ENCODE measurements at regions not wholly inside any gene's neighbourhood (a gene's known extent, or its start where the extent isn't known, plus 50 kb on each side); places are given as distances from the start of the nearest gene placed in this dataset.
A peak's percentile ranks its signal among the peaks of the same experiment; 100 is the strongest.
"Not testable (repeated sequence)": the region's sequence is repeated elsewhere in the genome, so short reads cannot be mapped to it uniquely, and the experiment has no call there.

DNA sequence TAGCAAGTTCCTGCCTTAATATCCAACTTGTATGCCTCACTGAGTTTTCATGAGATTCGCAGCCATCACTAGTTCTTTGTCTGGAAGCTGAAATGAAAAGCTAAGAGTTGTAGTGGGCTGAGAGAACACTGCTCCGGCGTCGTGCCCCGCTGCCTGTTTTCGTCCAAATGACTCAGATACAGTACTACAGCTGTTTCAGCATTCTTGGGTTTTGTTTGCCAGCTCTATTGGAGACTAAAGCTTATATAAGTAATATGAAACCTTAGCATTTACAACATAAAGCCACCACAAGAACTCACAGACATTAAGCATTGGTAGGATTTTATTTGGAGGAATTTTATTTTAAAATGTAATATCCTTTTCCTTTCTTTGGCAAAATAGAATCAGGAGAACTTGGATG lies 299.7 kb downstream of the DLEU7 start:
- H3K4me1 ChIP-seq (ENCODE audit: control insufficient read depth in 1 of 2, insufficient read depth in 2 of 2, low read length in 2 of 2): peaks cover 0 to 11% of the 10 kb centered on the region in 2 donors
- ATAC-seq (ENCODE audit: low FRiP score) (no peak), DNase-seq (peak; percentile 43 to 77)
- 7 to 9% methylated on average over 6 of the region's 6 CpGs for WGBS, 2 donors
- intact Hi-C loops (cut with DNase I): no loop called here
- no peak overlapping the region for H3K4me3 ChIP-seq (ENCODE audit: low read length in 2 of 2)
- no peak overlapping the region for H3K27ac ChIP-seq (ENCODE audit: low read depth in 1 of 2, low read length in 2 of 2)
- H3K9me3 ChIP-seq (ENCODE audit: control insufficient read depth, low read length): no peaks in the 10 kb centered on the region
- no peaks in the 10 kb centered on the region for H3K36me3 ChIP-seq (ENCODE audit: control insufficient read depth in 1 of 2, insufficient read depth in 2 of 2, low read length in 1 of 2)
- no peaks in the 10 kb centered on the region for H3K27me3 ChIP-seq (ENCODE audit: control insufficient read depth in 1 of 2, insufficient read depth in 2 of 2, low read length in 1 of 2)

GRCh38 chr13:50544211-50544610 lies 299.3 kb downstream of the DLEU7 start:
- 36 to 47% methylated on average over 3 of the region's 3 CpGs for WGBS, 2 donors
- intact Hi-C loops (cut with DNase I): no loop called here
- H3K36me3 ChIP-seq (ENCODE audit: control insufficient read depth in 1 of 2, insufficient read depth in 2 of 2, low read length in 1 of 2): no peaks in the 10 kb centered on the region
- no peak overlapping the region for H3K4me3 ChIP-seq (ENCODE audit: low read length in 2 of 2)
- peaks cover 0 to 15% of the 10 kb centered on the region in 2 donors for H3K4me1 ChIP-seq (ENCODE audit: control insufficient read depth in 1 of 2, insufficient read depth in 2 of 2, low read length in 2 of 2)
- H3K9me3 ChIP-seq (ENCODE audit: control insufficient read depth, low read length): no peaks in the 10 kb centered on the region
- no peak overlapping the region for H3K27ac ChIP-seq (ENCODE audit: low read depth in 1 of 2, low read length in 2 of 2)
- DNase-seq (no peak), ATAC-seq (ENCODE audit: low FRiP score) (no peak)
- H3K27me3 ChIP-seq (ENCODE audit: control insufficient read depth in 1 of 2, insufficient read depth in 2 of 2, low read length in 1 of 2): no peaks in the 10 kb centered on the region

- WGBS, 2 donors: no CpG with 5 or more reads among the region's 2 CpGs
- H3K27me3 ChIP-seq (ENCODE audit: control insufficient read depth in 1 of 2, insufficient read depth in 2 of 2, low read length in 1 of 2); intact Hi-C loops (cut with DNase I); H3K36me3 ChIP-seq (ENCODE audit: control insufficient read depth in 1 of 2, insufficient read depth in 2 of 2, low read length in 1 of 2); H3K27ac ChIP-seq (ENCODE audit: low read depth in 1 of 2, low read length in 2 of 2); H3K4me3 ChIP-seq (ENCODE audit: low read length in 2 of 2); ATAC-seq (ENCODE audit: low FRiP score); H3K9me3 ChIP-seq (ENCODE audit: control insufficient read depth, low read length); DNase-seq: not testable (repeated sequence)
- peaks cover 0 to 15% of the 10 kb centered on the region in 2 donors for H3K4me1 ChIP-seq (ENCODE audit: control insufficient read depth in 1 of 2, insufficient read depth in 2 of 2, low read length in 2 of 2)
These were observed 296.3 kb downstream of the DLEU7 start for GRCh38 chr13:50547175-50547574.

GRCh38 chr13:50548586-50548985 lies 294.9 kb downstream of the DLEU7 start:
- Histone ChIP-seq H3K36me3 (ENCODE audit: control insufficient read depth in 1 of 2, insufficient read depth in 2 of 2, low read length in 1 of 2) (no peaks in the 10 kb centered on the region), H3K27ac (ENCODE audit: low read depth in 1 of 2, low read length in 2 of 2) (no peak overlapping the region), H3K27me3 (ENCODE audit: control insufficient read depth in 1 of 2, insufficient read depth in 2 of 2, low read length in 1 of 2) (no peaks in the 10 kb centered on the region), H3K9me3 (ENCODE audit: control insufficient read depth, low read length) (no peaks in the 10 kb centered on the region), H3K4me1 (ENCODE audit: control insufficient read depth in 1 of 2, insufficient read depth in 2 of 2, low read length in 2 of 2) (peaks cover 0 to 13% of the 10 kb centered on the region in 2 donors), H3K4me3 (ENCODE audit: low read length in 2 of 2) (no peak overlapping the region)
- intact Hi-C loops (cut with DNase I): no loop called here
- ATAC-seq (ENCODE audit: low FRiP score) (no peak), DNase-seq (no peak)
- 83 to 86% methylated on average over 2 of the region's 2 CpGs for WGBS, 2 donors

GRCh38 chr13:50549221-50549942 lies 294.1 kb downstream of the DLEU7 start:
- H3K36me3 ChIP-seq (ENCODE audit: control insufficient read depth in 1 of 2, insufficient read depth in 2 of 2, low read length in 1 of 2): no peaks in the 10 kb centered on the region
- 23 to 40% methylated on average over 4 of the region's 4 CpGs for WGBS, 2 donors
- ATAC-seq (ENCODE audit: low FRiP score) (peak; percentile 38), DNase-seq (no peak)
- no peaks in the 10 kb centered on the region for H3K27me3 ChIP-seq (ENCODE audit: control insufficient read depth in 1 of 2, insufficient read depth in 2 of 2, low read length in 1 of 2)
- intact Hi-C loops (cut with DNase I): no loop called here
- no peaks in the 10 kb centered on the region for H3K9me3 ChIP-seq (ENCODE audit: control insufficient read depth, low read length)
- H3K27ac ChIP-seq (ENCODE audit: low read depth in 1 of 2, low read length in 2 of 2): no peak overlapping the region
- H3K4me1 ChIP-seq (ENCODE audit: control insufficient read depth in 1 of 2, insufficient read depth in 2 of 2, low read length in 2 of 2): peaks cover 0 to 7% of the 10 kb centered on the region in 2 donors
- no peak overlapping the region for H3K4me3 ChIP-seq (ENCODE audit: low read length in 2 of 2)

DNA sequence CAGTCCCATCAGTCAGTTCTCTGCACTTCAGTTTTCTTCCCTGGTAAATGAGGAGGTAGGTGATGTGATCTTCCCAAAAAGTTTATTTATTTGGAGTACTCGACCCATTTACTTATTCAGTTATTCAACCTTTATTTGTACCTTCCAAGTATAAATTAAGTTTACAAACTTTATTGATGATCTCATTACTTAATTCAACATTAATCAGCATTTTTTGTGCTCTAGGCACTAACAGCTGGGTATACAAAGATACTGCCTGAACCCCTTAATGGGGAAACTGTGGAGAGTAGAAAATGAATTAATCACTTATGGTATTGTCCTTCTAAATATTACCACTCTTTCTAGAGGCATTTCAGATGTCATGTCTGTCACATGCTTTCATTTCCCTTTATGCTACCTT lies 293.3 kb downstream of the DLEU7 start:
- intact Hi-C loops (cut with DNase I): no loop called here
- no peak for ATAC-seq (ENCODE audit: low FRiP score)
- H3K9me3 ChIP-seq (ENCODE audit: control insufficient read depth, low read length): no peaks in the 10 kb centered on the region
- no peak overlapping the region for H3K4me3 ChIP-seq (ENCODE audit: low read length in 2 of 2)
- 96 to 100% methylated on average over 1 of the region's 1 CpG for WGBS, 2 donors
- no peak for DNase-seq
- no peak overlapping the region for H3K27ac ChIP-seq (ENCODE audit: low read depth in 1 of 2, low read length in 2 of 2)
- H3K27me3 ChIP-seq (ENCODE audit: control insufficient read depth in 1 of 2, insufficient read depth in 2 of 2, low read length in 1 of 2): no peaks in the 10 kb centered on the region
- peaks cover 0 to 5% of the 10 kb centered on the region in 2 donors for H3K4me1 ChIP-seq (ENCODE audit: control insufficient read depth in 1 of 2, insufficient read depth in 2 of 2, low read length in 2 of 2)
- H3K36me3 ChIP-seq (ENCODE audit: control insufficient read depth in 1 of 2, insufficient read depth in 2 of 2, low read length in 1 of 2): no peaks in the 10 kb centered on the region

GRCh38 chr13:50552424-50552966 lies 291.0 kb downstream of the DLEU7 start:
- Histone ChIP-seq H3K36me3 (ENCODE audit: control insufficient read depth in 1 of 2, insufficient read depth in 2 of 2, low read length in 1 of 2) (no peaks in the 10 kb centered on the region), H3K4me1 (ENCODE audit: control insufficient read depth in 1 of 2, insufficient read depth in 2 of 2, low read length in 2 of 2) (peaks cover 0 to 5% of the 10 kb centered on the region in 2 donors), H3K4me3 (ENCODE audit: low read length in 2 of 2) (no peak overlapping the region), H3K9me3 (ENCODE audit: control insufficient read depth, low read length) (no peaks in the 10 kb centered on the region), H3K27ac (ENCODE audit: low read depth in 1 of 2, low read length in 2 of 2) (no peak overlapping the region), H3K27me3 (ENCODE audit: control insufficient read depth in 1 of 2, insufficient read depth in 2 of 2, low read length in 1 of 2) (no peaks in the 10 kb centered on the region)
- ATAC-seq (ENCODE audit: low FRiP score) (no peak), DNase-seq (no peak)
- 67 to 70% methylated on average over 1 of the region's 1 CpG for WGBS, 2 donors
- intact Hi-C loops (cut with DNase I): no loop called here

DNA sequence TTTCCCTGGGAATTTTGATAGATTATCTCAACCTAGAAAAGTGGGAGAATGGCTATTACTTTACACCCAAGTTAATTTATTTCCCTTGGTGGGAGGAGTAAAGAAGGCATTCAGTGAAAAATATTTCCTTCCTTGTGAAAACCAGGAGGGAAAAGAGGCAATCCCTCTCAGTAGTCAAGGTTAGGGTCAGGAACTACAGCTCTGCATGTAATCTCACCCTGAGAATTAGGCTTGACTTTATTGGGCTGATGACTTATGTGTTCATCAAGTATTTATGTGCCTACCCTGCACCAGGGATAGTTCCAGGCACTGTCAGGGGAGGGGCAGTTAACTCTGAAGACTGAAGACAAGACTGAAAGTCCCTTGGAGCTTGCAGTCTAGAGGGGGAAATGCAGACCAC lies 281.8 kb downstream of the DLEU7 start:
- intact Hi-C loops (cut with DNase I): no loop called here
- H3K27ac ChIP-seq (ENCODE audit: low read depth in 1 of 2, low read length in 2 of 2): no peak overlapping the region
- H3K36me3 ChIP-seq (ENCODE audit: control insufficient read depth in 1 of 2, insufficient read depth in 2 of 2, low read length in 1 of 2): no peaks in the 10 kb centered on the region
- H3K4me3 ChIP-seq (ENCODE audit: low read length in 2 of 2): no peak overlapping the region
- H3K4me1 ChIP-seq (ENCODE audit: control insufficient read depth in 1 of 2, insufficient read depth in 2 of 2, low read length in 2 of 2): no peaks in the 10 kb centered on the region
- no peaks in the 10 kb centered on the region for H3K9me3 ChIP-seq (ENCODE audit: control insufficient read depth, low read length)
- DNase-seq: no peak
- no peak for ATAC-seq (ENCODE audit: low FRiP score)
- no peaks in the 10 kb centered on the region for H3K27me3 ChIP-seq (ENCODE audit: control insufficient read depth in 1 of 2, insufficient read depth in 2 of 2, low read length in 1 of 2)

- DNase-seq (no peak), ATAC-seq (ENCODE audit: low FRiP score) (no peak)
- intact Hi-C loops (cut with DNase I): no loop called here
- H3K27me3 ChIP-seq (ENCODE audit: control insufficient read depth in 1 of 2, insufficient read depth in 2 of 2, low read length in 1 of 2): no peaks in the 10 kb centered on the region
- H3K4me3 ChIP-seq (ENCODE audit: low read length in 2 of 2): no peak overlapping the region
- no peaks in the 10 kb centered on the region for H3K4me1 ChIP-seq (ENCODE audit: control insufficient read depth in 1 of 2, insufficient read depth in 2 of 2, low read length in 2 of 2)
- H3K27ac ChIP-seq (ENCODE audit: low read depth in 1 of 2, low read length in 2 of 2): no peak overlapping the region
- no peaks in the 10 kb centered on the region for H3K36me3 ChIP-seq (ENCODE audit: control insufficient read depth in 1 of 2, insufficient read depth in 2 of 2, low read length in 1 of 2)
- no peaks in the 10 kb centered on the region for H3K9me3 ChIP-seq (ENCODE audit: control insufficient read depth, low read length)
These were observed 276.8 kb downstream of the DLEU7 start for GRCh38 chr13:50566646-50567045.
